T47D (cell line): ENCODE measurements at regions not wholly inside any gene's neighbourhood (a gene's known extent, or its start where the extent isn't known, plus 50 kb on each side); places are given as distances from the start of the nearest gene placed in this dataset.

ENCODE experiments used
- DNase-seq, 2 experiments: peaks; one replicate each; pipeline versions ENCODE4 v3.0.0 to v3.0.0-alpha.2; 2011 to 2012; ENCODE audit warnings: low read depth in 1 of 2, low spot score in 1 of 2
- JUND ChIP-seq: IDR thresholded peaks from 2 replicates; pipeline ENCODE4 v1.6.1; 2012; ENCODE audit warnings: low read depth
- in situ Hi-C: cut with HindIII; loops from 2 replicates; pipeline ENCODE4 v1.10.0; 2016; ENCODE audit warnings: low sequenced_read_pairs, low pct_unique_long_range_greater_than_20kb

DNA sequence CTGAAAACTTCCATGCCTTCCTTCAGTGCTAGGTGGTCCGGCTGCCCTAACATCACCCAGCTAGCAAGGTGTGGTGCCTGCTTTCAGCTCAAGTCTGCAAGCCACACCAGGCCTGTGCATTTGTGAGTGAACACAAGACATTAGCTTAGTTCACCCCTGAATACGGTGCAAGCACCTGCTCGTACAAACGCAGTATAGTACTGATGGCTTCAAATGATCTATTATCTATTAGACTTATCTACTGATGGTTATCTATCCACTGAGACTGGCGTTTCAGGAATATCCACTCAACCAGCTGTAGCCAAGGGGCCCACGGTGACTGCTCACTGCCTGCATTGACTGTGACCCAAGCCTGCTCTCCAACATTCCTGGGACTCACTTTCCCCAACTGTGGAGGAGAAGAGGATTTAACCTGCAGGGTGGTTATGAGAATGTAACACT, 155.9 kb downstream of the SHOX start:
- no peak for TF ChIP-seq JUND
- no peak for DNase-seq
- in situ Hi-C loops = no loop called here

DNA sequence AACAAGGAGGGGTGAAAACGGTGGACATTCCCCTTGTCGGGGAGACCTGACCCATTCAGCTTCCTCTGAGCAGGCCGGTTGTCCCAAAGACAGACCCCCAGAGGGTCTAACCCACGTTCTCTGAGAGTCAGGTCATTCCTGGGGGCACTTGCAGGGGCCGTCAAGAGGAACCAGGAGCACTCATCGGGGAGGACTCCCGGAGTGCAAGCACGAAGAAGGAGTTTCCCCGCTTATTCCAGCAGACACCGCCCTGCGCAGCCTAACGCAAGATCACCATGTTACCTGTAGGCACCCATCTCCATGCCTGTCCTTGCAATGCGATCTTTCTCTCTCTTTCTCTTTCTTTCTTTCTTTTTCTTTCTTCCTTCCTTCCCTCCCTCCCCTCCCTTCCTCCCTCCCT, 154.2 kb downstream of the SHOX start:
- no peak for TF ChIP-seq JUND
- no peak for DNase-seq
- in situ Hi-C loops = no loop called here

DNA sequence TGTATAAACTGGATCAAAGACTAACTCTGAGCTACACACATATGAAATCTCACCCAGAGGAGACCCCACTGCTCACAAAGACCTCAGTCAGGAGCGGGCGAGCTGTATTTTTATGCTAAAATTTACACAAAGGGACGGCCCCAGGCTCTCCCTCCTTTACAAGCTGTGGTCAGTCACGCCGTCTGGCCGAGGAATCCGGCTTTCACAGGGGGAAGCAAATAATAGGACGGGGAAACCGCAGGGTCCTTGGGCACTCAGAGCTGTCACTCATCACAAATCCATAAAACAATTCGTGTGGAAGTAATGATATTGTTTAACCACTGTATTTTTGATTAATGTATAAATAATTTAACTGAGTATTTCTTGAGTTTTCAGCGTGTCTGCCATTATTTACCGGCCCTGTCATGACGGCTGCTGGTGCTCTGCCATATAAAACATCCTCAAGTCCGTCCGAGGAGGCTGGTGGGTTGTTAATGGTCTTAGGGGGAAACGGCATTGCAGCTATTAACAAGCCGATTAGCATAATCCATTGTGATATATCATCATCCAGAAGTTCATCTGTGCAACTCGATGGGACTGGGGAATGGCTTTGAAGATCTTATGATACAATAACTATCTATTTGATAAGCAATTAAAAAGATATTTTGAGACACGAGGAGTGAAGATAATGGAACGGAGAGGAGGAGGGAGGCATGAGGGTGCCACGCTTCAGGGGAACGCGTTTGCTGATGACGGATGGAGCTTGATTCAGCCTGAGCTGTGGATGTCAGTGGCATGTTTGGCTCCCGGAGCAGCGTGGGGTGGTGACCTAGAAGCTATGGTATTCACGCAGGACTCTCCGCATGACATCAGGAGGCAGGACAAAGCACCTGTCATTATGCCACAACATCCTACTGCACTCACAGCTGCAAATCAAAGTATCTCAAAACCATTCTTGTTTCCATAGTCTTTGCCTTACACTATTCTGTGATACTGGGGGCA, 150.9 kb downstream of the SHOX start:
- no peak for TF ChIP-seq JUND
- in situ Hi-C loops = no loop called here
- DNase-seq = no peak

DNA sequence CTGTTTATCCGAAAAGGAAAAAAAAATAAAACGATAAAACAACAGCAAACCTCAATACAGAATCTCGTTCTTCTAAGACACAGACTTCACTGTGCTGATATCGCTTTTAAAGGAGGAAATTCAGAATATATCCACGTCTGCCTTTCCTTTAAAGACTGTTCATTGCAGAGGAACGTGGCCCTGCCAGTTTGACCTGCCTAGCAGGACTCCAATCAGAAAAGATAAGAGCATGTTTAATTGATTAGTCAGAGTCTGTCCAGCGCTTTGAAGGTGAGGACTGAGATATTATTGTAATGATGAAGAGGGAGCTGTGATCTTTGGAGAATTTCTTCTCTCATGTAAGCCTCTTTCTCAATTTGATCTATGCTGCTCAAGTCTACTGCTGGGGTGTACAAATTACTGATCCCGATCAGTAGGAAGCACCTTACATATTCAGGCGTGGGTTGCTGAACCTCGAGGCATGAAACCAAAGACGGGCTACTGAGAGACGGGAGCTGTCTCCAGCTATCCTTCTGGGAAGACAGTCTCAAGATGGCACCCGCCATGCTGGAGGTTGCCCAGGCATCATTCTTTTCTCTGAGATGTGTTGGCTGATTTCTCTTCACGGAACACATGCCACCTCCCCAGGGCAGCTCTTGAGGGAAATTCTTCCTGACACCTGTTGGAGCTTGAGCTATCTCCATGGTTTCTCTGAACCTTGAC, 146.1 kb downstream of the SHOX start:
- in situ Hi-C loops = no loop called here
- DNase-seq = no peak

DNA sequence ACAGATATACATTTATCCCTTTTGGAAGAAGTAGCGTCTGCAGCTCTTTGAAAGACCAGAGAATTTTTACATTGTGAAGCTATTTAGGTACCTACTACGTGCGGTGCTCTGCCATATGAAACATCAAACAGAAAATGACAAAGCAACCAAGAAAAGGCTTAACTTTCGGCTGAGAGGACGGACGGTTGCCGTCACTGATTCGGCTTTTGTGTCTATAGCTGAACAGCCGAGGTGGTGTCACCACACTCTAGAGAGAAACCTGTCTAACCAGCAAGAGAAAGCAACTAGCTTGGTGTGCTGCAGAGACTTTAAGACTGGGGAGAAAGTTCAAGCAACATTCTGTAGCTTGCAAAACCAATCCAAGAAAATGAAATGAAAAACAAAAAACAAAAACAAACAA, 145.5 kb downstream of the SHOX start:
- peak; percentile 31 to 59 for DNase-seq
- TF ChIP-seq JUND = no peak
- in situ Hi-C loops = no loop called here

More for the DNA sequence above, 146.1 kb downstream of the SHOX start:
- TF ChIP-seq JUND = no peak

DNA sequence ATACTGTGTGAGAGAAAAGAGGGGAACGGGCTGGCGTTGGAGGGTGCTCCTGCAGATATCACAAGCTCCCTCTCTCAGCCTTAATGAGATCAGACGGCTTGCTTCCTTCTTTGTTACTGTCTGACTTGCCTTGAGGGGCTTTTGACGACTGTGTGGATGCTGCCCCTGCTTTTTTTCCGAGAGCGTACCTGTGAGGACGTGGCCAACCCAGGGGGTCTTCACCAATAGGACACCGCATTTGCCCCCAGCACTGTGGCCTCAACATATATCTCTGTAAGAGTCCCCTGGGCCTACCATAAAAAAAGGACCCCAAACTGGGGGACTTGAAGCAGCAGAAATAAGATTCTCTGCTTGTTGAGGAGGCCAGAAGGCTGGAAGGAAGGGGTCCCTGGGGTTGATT, 143.9 kb downstream of the SHOX start:
- DNase-seq = no peak
- in situ Hi-C loops = no loop called here
- TF ChIP-seq JUND = no peak

DNA sequence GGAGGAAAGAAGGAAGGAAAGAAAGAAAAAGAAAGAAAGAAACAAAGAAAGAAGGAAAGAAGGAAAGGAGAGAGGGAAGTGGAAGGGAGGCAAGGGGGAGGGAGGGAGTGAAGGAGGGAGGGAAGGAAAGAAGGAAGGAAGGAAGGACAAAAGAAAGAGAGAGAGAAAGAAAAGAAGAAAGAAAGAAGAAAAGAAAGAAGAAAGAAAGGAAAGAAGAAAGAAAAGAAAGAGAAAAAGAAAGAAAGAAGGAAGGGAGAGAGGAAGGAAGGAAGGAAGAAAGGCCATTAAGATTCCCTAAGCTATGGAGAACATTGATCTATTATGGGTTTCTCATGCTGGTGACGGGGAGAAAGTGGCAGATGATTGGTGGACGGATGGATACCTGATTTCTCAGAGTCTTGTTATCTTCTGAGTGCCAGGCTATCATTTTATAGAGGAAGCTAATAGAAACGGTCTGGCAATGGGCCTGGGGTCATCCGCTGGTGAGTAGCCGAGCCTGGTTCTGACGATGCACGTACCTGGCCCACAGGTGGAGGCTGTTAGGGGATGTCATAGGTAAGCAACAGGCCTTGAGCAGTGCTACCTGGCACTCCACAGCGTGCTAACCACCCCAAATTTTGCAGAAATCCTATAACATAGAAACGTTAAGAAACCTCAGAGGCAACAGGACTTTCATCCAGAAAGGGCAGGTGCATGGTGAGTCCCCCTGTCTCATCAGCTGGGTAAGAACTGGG, 142.9 kb downstream of the SHOX start:
- in situ Hi-C loops = no loop called here
- no peak for DNase-seq
- TF ChIP-seq JUND = no peak

DNA sequence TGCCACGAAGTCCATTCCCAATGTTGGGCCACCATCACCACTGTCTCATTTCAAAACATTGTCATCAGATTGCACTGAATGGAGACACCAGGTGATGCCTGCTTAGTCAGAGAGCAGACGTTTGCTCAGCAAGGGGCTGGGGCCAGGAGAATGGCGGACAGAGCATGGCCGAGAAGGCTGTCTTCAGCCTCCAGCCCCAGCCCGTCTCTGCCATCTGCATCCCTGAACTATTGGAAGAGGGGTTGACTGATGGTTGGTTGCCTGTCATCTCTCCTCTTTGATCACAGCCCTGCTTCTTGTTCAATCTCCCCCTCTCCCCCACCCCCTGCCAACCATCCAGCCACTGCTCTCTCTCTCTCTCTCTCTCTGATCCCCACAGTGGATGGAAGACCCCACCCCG, 140.9 kb downstream of the SHOX start:
- TF ChIP-seq JUND = no peak
- in situ Hi-C loops = no loop called here
- peak in 1 of 2 experiments; percentile 38 for DNase-seq

DNA sequence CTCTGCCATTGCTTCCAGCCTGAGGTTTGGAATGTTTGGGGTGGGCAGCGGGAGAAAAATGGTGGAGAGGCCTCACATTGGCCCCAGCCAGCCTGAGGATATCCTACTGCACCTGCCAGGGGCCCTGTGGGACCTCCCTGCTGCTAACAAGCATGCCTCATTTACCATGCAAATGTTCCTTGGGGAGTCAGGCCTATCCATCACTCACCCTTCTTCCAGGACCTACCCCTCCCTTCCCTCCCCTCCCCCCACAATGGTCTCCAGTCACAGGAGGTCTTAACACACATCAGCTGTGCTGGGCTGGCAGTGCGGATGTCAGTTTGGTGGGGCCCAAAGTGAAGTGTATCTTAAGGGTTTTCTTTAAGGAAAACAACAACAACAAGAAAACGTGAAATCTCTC, 139.2 kb downstream of the SHOX start:
- TF ChIP-seq JUND = no peak
- in situ Hi-C loops = no loop called here
- DNase-seq = no peak

DNA sequence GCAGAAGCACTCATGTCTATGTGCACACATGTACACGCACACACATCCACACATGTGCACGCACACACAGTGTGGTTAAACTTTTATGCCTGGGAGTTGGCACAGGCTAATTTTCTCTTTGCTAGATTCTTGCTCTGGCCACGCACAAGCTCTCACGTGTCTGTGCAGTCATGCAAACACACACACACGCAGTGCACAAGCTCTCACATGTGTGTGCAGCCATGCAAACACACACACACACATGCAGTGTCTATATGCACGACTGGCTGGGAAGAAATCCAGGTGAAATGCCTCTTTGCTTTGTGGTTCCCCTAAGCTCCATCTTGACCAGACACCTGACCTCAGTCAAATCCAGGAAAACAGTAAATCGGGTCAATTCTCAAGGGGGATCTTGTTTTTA, 138.0 kb downstream of the SHOX start:
- TF ChIP-seq JUND = no peak
- in situ Hi-C loops = no loop called here
- no peak for DNase-seq

DNA sequence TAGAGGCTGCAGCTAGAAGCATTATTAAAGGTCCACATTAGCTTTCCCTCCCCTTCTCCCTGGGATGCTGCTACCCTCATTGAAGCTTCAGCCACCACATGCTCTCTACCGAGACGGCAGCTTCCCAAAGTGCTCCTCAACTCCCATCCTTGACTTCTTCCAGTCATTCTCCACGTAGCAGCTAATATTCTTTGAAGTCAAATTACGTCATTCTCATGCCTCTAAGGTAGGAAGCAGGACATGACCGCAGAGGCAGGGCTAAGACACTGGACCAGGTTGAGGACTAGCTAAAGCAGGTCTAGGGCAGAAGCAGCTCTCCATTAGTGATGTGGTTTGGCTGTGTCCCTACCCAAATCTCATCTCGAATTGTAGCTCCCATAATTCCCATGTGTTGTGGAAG, 128.3 kb downstream of the SHOX start:
- DNase-seq = no peak
- in situ Hi-C loops = no loop called here
- no peak for TF ChIP-seq JUND

DNA sequence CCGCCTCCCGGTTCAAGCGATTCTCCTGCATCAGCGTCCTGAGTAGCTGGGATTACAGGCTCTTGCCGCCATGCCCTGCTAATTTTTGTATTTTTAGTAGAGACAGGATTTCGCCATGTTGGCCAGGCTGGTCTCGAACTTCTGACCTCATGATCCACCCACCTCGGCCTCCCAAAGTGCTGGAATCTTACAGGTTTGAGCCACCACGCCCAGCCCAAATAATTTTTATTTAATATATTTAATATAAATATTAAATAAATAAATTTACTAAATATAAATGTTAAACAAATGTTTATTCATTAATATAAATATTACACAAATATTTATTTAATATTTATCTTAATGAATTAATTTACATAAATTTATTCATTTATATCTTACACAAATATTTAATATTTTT, 120.2 kb downstream of the SHOX start:
- in situ Hi-C loops = no loop called here
- TF ChIP-seq JUND = no peak
- DNase-seq = no peak
